Peyer's patch (tissue), 4 donors: ENCODE measurements at regions not wholly inside any gene's neighbourhood (a gene's known extent, or its start where the extent isn't known, plus 50 kb on each side); places are given as distances from the start of the nearest gene placed in this dataset.

ENCODE experiments used
- CTCF ChIP-seq, 6 experiments: fragments of 450-650 bp in 4 of 6; fragments of 200-600 bp in 2 of 6; sonication (generic) in 1 of 6; IDR thresholded peaks; one replicate each; pipeline ENCODE4 v1.5.1; 2017 to 2019; ENCODE audit warnings: antibody characterized with exemption in 6 of 6, mild to moderate bottlenecking in 3 of 6, moderate library complexity in 1 of 6
- POLR2A ChIP-seq, 2 donors: fragments of 450-650 bp; IDR thresholded peaks; one replicate each; pipeline ENCODE4 v1.5.1; 2017; ENCODE audit warnings: antibody characterized with exemption in 2 of 2, mild to moderate bottlenecking in 2 of 2, moderate library complexity in 2 of 2

DNA sequence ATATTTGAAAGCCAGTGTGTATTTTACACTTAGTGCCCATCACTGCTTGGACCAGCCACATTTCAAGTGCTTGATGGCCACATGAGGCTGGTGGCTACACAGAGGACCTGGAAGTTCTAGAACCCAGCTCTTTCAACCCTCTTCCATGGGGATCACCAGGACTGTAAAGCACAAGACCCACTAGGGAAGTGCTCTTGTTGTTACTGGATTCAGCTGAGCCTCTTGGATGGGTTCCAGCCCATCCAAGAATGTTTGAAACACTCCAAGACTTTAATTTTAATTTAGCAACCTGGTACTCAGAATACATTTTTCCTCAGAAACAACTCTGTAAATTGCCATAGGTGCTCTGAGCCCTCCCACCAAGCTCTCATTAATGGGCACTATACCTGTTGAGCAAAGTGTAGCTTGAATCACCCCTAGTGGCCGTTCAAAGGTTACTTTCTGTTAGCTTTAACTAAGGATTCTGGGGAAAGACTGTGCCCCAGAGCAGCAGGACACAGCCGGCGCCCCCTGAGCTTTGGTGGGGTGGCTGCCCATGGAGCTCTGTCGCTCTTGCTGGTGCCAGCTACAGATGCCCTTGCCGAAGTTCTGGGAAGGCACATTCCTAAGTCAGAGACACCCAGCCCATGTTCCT is 212.4 kb downstream of the HSD17B3 start:
- TF ChIP-seq POLR2A (IDR thresholded peaks at IDR 0.05) (no peak), CTCF (IDR thresholded peaks at IDR 0.05) (no peak)
